Small intestine (tissue), 7 donors: ENCODE measurements at regions not wholly inside any gene's neighbourhood (a gene's known extent, or its start where the extent isn't known, plus 50 kb on each side); places are given as distances from the start of the nearest gene placed in this dataset.
"Not testable (repeated sequence)": the region's sequence is repeated elsewhere in the genome, so short reads cannot be mapped to it uniquely, and the experiment has no call there.

ENCODE experiments used
- DNase-seq, 2 donors: peaks; one replicate each; pipeline versions ENCODE4 v3.0.0 to v3.0.0-alpha.2; 2013
- FAIRE-seq: peaks from 2 replicates; lab custom pipeline; 2012; peaks lifted over from hg19 to GRCh38; lab: Jason Lieb, UNC
- H3K27ac ChIP-seq, 3 donors: one replicate each; pipeline ENCODE4 v1.5.1; 2013; ENCODE audit warnings: low read length in 2 of 3, mild to moderate bottlenecking in 2 of 3, control low read depth in 1 of 3, inconsistent platforms in 1 of 3, low read depth in 1 of 3, moderate library complexity in 1 of 3
- H3K27me3 ChIP-seq, 3 donors: one replicate each; pipeline ENCODE4 v1.6.1; 2013; ENCODE audit warnings: low read length in 3 of 3, inconsistent platforms in 1 of 3; ENCODE audit not compliant: control insufficient read depth in 3 of 3, insufficient read depth in 3 of 3
- H3K36me3 ChIP-seq, 3 donors: one replicate each; pipeline ENCODE4 v1.6.1; 2013; ENCODE audit warnings: low read length in 3 of 3, inconsistent platforms in 1 of 3, low read depth in 1 of 3, mild to moderate bottlenecking in 1 of 3, moderate library complexity in 1 of 3; ENCODE audit not compliant: control insufficient read depth in 3 of 3, insufficient read depth in 2 of 3
- H3K4me1 ChIP-seq, 3 donors: one replicate each; pipeline ENCODE4 v1.6.1; 2013; ENCODE audit warnings: low read length in 2 of 3, inconsistent platforms in 1 of 3, low read depth in 1 of 3, mild to moderate bottlenecking in 1 of 3, moderate library complexity in 1 of 3; ENCODE audit not compliant: control insufficient read depth in 3 of 3, insufficient read depth in 2 of 3
- H3K4me3 ChIP-seq, 3 donors: one replicate each; pipeline ENCODE4 v1.5.1; 2013; ENCODE audit warnings: low read length in 3 of 3, control low read depth in 1 of 3, inconsistent platforms in 1 of 3, low read depth in 1 of 3, mild to moderate bottlenecking in 1 of 3, moderate library complexity in 1 of 3
- H3K9me3 ChIP-seq, 2 donors: one replicate each; pipeline ENCODE4 v1.6.1; 2013; ENCODE audit warnings: low read depth in 1 of 2, low read length in 1 of 2; ENCODE audit not compliant: control insufficient read depth in 2 of 2, insufficient read depth in 1 of 2
- WGBS, 3 donors: extraction: QIAGEN DNeasy Blood & Tissue Kit; methylation state at CpG; one replicate each; pipeline ENCODE4 v1.1.7; 2013; 5-methylcytosine and 5-hydroxymethylcytosine counted together
- donor health status: healthy with polysubstance abuse.
- donor health status: control.
- donor health status: control.
- donor health status: Bipolar disorder and iron deficiency.
- donor health status: healthy.

- H3K27ac ChIP-seq, H3K9me3 ChIP-seq, H3K36me3 ChIP-seq, H3K27me3 ChIP-seq, DNase-seq, H3K4me3 ChIP-seq, FAIRE-seq: not testable (repeated sequence)
- H3K4me1 ChIP-seq, result peaks cover 0 to 14% (median 0%) of the 10 kb centered on the region in 3 donors
- 98 to 99% (median 99%) methylated on average over 3 of the region's 3 CpGs for WGBS, 3 donors
These were observed 72.5 kb upstream of the CCNY start for GRCh38 chr10:35263827-35264226.

GRCh38 chr10:35264636-35265035 lies 71.7 kb upstream of the CCNY start:
- FAIRE-seq, H3K36me3 ChIP-seq, H3K27me3 ChIP-seq, H3K4me3 ChIP-seq, DNase-seq, H3K27ac ChIP-seq, H3K9me3 ChIP-seq: not testable (repeated sequence)
- peaks cover 0 to 16% (median 0%) of the 10 kb centered on the region in 3 donors for H3K4me1 ChIP-seq
- 94 to 97% (median 95%) methylated on average over 7 of the region's 7 CpGs for WGBS, 3 donors

- DNase-seq (no peak), FAIRE-seq (no peak)
- Histone ChIP-seq H3K27me3 (no peaks in the 10 kb centered on the region), H3K9me3 (no peaks in the 10 kb centered on the region), H3K36me3 (no peaks in the 10 kb centered on the region), H3K4me3 (no peak overlapping the region), H3K4me1 (peaks cover 0 to 16% (median 0%) of the 10 kb centered on the region in 3 donors), H3K27ac (no peak overlapping the region)
- 82 to 93% (median 92%) methylated on average over 11 of the region's 11 CpGs for WGBS, 3 donors
These were observed 70.9 kb upstream of the CCNY start for GRCh38 chr10:35265435-35265834.

GRCh38 chr10:35268323-35268722 lies 68.0 kb upstream of the CCNY start:
- Histone ChIP-seq H3K36me3 (no peaks in the 10 kb centered on the region), H3K27me3 (no peaks in the 10 kb centered on the region), H3K4me1 (peaks cover 0 to 16% (median 0%) of the 10 kb centered on the region in 3 donors), H3K4me3 (no peak overlapping the region), H3K9me3 (no peaks in the 10 kb centered on the region), H3K27ac (peak overlapping the region in 1 of 3 donors; percentile 2)
- 75 to 82% (median 80%) methylated on average over 3 of the region's 3 CpGs for WGBS, 3 donors
- DNase-seq, result peak in 1 of 2 donors; percentile 9
- FAIRE-seq, result no peak

- no peak for DNase-seq
- H3K4me3 ChIP-seq, result no peak overlapping the region
- FAIRE-seq, result no peak
- H3K9me3 ChIP-seq, result no peaks in the 10 kb centered on the region
- H3K36me3 ChIP-seq, result no peaks in the 10 kb centered on the region
- H3K4me1 ChIP-seq, result peaks cover 0 to 16% (median 0%) of the 10 kb centered on the region in 3 donors
- no peak overlapping the region for H3K27ac ChIP-seq
- no peaks in the 10 kb centered on the region for H3K27me3 ChIP-seq
- 73 to 77% (median 75%) methylated on average over 4 of the region's 4 CpGs for WGBS, 3 donors
These were observed 67.5 kb upstream of the CCNY start for GRCh38 chr10:35268791-35269257.

GRCh38 chr10:35270100-35270499 lies 66.2 kb upstream of the CCNY start:
- Histone ChIP-seq H3K27me3 (no peaks in the 10 kb centered on the region), H3K27ac (no peak overlapping the region), H3K9me3 (no peaks in the 10 kb centered on the region), H3K36me3 (no peaks in the 10 kb centered on the region), H3K4me3 (no peak overlapping the region), H3K4me1 (peaks cover 0 to 16% (median 0%) of the 10 kb centered on the region in 3 donors)
- no peak for DNase-seq
- no peak for FAIRE-seq
- whole genome bisulfite sequencing, 3 donors, result 68 to 82% (median 73%) methylated on average over 1 of the region's 1 CpG

- Histone ChIP-seq H3K4me3 (no peak overlapping the region), H3K4me1 (peaks cover 0 to 16% (median 0%) of the 10 kb centered on the region in 3 donors), H3K36me3 (no peaks in the 10 kb centered on the region), H3K27me3 (no peaks in the 10 kb centered on the region), H3K9me3 (no peaks in the 10 kb centered on the region), H3K27ac (no peak overlapping the region)
- FAIRE-seq (no peak), DNase-seq (peak in 1 of 2 donors; percentile 9)
- 61 to 74% (median 71%) methylated on average over 5 of the region's 5 CpGs for WGBS, 3 donors
These were observed 65.0 kb upstream of the CCNY start for GRCh38 chr10:35271086-35271858.

- 94 to 99% (median 96%) methylated on average over 4 of the region's 4 CpGs for WGBS, 3 donors
- H3K9me3 ChIP-seq, H3K27ac ChIP-seq, H3K36me3 ChIP-seq, DNase-seq, H3K27me3 ChIP-seq, FAIRE-seq, H3K4me3 ChIP-seq: not testable (repeated sequence)
- peaks cover 0 to 16% (median 0%) of the 10 kb centered on the region in 3 donors for H3K4me1 ChIP-seq
These were observed 64.5 kb upstream of the CCNY start for GRCh38 chr10:35271859-35272165.
